Breast epithelium (tissue), 3 donors: ENCODE measurements at regions not wholly inside any gene's neighbourhood (a gene's known extent, or its start where the extent isn't known, plus 50 kb on each side); places are given as distances from the start of the nearest gene placed in this dataset.

Experiments
- POLR2A ChIP-seq: fragments of 450-650 bp; IDR thresholded peaks from one replicate; pipeline ENCODE4 v1.6.1; 2016; ENCODE audit warnings: antibody characterized with exemption, mild to moderate bottlenecking, moderate library complexity
- POLR2AphosphoS5 ChIP-seq, 3 donors: sonication (generic); formaldehyde crosslinking; IDR thresholded peaks; one replicate each; pipeline ENCODE4 v1.6.1; 2017; ENCODE audit warnings: antibody characterized with exemption in 3 of 3
- TF ChIP-seq, protein P1 (sequence below), 3 donors: fragments of 450-650 bp; IDR thresholded peaks; one replicate each; pipeline ENCODE4 v1.5.1; 2016 to 2017; ENCODE audit warnings: antibody characterized with exemption in 3 of 3, mild to moderate bottlenecking in 3 of 3, moderate library complexity in 3 of 3

- TF ChIP-seq, protein P1, sequence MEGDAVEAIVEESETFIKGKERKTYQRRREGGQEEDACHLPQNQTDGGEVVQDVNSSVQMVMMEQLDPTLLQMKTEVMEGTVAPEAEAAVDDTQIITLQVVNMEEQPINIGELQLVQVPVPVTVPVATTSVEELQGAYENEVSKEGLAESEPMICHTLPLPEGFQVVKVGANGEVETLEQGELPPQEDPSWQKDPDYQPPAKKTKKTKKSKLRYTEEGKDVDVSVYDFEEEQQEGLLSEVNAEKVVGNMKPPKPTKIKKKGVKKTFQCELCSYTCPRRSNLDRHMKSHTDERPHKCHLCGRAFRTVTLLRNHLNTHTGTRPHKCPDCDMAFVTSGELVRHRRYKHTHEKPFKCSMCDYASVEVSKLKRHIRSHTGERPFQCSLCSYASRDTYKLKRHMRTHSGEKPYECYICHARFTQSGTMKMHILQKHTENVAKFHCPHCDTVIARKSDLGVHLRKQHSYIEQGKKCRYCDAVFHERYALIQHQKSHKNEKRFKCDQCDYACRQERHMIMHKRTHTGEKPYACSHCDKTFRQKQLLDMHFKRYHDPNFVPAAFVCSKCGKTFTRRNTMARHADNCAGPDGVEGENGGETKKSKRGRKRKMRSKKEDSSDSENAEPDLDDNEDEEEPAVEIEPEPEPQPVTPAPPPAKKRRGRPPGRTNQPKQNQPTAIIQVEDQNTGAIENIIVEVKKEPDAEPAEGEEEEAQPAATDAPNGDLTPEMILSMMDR (IDR thresholded peaks at IDR 0.05) = no peak
- no peak for TF ChIP-seq POLR2A
- no peak for TF ChIP-seq POLR2AphosphoS5 (IDR thresholded peaks at IDR 0.05)
Measured at GRCh38 chr1:218817071-218817470, 356.6 kb upstream of the LYPLAL1 start.
